Fibroblast of skin of back (primary cell): ENCODE measurements at regions not wholly inside any gene's neighbourhood (a gene's known extent, or its start where the extent isn't known, plus 50 kb on each side); places are given as distances from the start of the nearest gene placed in this dataset.
"Not testable (repeated sequence)": the region's sequence is repeated elsewhere in the genome, so short reads cannot be mapped to it uniquely, and the experiment has no call there.

ENCODE experiments used
- DNase-seq: peaks from one replicate; pipeline ENCODE4 v3.0.0-alpha.2; 2013

DNA sequence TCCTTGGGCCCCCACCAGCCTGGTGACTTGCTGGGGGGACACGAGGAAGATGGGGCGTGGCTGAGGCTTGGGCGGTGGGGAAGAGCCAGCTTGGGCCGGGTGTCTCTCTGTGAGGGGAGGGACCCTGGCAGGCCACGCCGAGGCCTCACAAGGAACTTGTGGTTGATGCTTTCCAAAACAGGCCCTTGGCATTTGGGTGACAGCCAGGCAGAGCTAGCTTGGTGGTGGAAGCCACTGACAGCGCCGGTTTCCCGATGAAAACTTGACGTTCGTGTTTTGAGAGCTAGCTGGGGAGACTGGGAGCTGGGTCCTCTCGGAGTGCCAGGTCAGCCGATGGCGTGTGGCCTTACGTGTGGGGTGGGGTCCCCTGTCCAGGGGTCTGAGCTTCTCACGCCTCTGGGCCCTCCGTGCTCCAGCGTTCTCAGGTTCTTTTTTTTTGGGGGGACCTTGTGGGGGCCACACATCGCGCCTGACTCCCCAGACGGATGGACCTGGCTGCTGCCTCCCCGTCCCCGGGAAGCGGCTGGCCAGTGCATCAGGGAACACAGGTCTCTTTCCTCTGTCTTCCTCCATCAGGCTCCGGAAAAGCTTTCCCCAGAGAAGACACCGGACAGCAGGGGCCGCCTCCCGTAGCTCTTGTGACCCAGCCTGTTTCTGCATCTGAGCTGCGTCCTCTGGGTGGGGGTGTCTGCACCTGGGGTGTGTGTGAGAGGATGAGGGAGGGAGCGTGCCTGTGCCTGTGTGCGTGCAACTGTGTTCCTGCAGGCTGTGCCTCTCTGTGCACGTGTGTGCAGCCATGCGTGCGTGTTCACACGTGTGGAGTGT, 129.3 kb upstream of the LPCAT1 start:
- no peak for DNase-seq

DNA sequence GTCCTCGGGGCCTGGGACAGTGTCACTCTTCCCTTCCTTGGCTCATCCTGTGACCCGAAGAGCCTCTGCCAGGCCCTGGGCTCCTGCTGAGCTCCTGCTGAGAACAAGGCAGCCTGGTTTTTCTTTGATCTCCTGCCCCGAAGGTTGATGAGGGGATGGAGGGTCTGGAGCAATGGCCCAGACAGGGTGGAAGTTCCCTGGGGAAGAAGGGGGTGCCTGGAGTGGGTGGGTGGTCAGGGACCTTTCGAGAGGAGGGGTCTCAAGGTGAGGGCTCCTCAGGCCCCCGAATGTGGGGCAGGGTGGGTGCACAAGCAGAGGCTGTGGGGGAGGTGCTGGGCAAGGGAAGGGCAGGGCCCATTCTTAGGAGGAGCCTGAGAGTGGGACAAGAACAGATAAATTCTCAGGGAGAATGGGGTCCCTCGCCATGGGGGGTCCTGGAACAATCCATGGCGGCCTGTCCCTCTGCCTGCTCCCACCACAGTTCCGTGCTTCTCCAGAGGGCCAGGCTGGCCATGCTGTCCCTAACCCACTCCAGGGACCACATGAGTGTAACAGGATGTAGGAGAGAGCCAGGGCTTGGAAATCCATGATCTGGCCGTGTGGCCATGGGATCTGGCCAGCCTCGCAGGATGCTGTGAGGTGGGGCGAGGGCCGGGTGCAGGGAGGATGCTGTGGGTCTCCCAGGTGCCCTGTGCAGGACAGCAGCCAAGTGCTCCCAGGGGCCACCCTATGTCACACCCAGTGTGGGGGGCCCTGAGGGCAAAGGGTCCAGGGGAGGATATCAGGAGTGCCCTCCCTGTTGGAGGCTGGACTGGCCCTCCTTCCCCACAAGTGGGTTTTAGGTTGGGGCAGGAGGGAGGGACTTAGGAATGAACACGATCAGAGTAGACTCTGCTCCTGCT, 128.5 kb upstream of the LPCAT1 start:
- DNase-seq = no peak

DNA sequence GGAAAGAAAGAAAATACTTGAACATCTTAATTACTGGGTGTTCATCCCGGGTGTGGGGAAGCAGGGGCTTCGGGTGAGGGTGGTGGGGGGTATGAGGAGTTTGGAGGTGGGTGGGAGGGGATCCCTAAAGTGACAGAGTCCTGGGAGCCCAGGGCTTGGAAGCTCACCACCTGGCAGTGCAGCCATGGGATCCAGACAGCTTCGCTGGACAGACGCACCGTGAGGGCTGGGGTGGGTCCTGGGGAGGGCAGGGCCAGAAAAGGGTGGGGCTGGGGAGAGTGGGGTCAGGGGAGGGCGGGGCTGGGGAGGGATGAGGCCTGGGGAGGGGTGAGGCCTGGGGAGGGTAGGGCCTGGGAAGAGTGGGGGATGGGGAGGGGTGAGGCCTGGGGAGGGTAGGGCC, 127.5 kb upstream of the LPCAT1 start:
- no peak for DNase-seq

GRCh38 chr5:1649554-1649953, 125.8 kb upstream of the LPCAT1 start:
- DNase-seq = no peak

DNA sequence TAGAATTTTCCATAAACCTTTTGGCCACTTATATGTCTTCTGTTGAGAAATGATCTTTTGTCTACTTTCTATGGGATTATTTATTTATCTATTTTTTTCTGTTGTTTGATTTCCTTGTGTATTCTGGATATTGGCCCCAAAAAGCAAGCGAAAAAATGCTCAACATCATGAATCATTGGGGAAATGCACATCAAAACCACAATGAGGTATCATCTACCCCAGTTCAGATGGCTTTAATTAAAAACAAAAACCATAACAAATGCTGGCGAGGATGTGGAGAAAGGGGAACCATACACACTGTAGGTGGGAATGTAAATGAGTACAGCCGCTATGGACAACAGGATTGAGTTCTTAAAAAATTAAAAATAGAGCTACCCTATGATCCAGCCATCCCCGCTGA, 125.0 kb upstream of the LPCAT1 start:
- DNase-seq = peak; percentile 54

DNA sequence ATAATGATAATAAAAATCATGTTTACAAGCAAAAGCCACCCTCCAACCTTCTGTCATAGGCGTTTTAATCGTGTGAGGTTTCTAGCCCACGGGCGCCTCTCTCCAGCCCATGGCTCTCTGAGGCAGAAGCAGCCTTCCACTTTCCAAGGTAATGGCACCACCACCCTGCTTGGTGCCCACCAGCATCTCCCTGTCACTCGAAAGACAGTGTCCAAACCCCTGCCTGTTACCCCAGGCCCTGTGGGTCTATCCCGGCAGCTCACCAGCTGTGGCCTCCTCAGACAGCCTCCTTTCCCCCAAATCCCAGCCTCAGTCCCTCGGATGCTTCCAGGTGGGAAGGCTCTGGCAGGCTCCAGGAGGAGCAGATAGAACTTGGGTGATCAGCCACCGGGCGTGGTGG, 123.8 kb upstream of the LPCAT1 start:
- no peak for DNase-seq

GRCh38 chr5:1644810-1645571, 121.2 kb upstream of the LPCAT1 start:
- DNase-seq = peak; percentile 77

DNA sequence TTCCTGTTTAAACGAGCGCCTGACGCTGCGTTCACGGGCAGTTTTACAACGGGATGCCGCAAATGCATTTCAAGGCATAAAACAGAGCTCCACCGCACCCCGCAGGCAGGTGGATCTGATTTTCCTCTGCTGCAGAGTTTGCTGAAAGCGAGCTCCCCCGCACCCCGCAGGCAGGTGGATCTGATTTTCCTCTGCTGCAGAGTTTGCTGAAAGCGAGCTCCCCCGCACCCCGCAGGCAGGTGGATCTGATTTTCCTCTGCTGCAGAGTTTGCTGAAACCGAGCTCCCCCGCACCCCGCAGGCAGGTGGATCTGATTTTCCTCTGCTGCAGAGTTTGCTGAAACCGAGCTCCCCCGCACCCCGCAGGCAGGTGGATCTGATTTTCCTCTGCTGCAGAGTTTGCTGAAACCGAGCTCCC, 120.6 kb upstream of the LPCAT1 start:
- not testable (repeated sequence) for DNase-seq

GRCh38 chr5:1643651-1644392, 120.1 kb upstream of the LPCAT1 start:
- DNase-seq = no peak

GRCh38 chr5:1642621-1643061, 118.9 kb upstream of the LPCAT1 start:
- DNase-seq = no peak

GRCh38 chr5:1642221-1642620, 118.5 kb upstream of the LPCAT1 start:
- no peak for DNase-seq

DNA sequence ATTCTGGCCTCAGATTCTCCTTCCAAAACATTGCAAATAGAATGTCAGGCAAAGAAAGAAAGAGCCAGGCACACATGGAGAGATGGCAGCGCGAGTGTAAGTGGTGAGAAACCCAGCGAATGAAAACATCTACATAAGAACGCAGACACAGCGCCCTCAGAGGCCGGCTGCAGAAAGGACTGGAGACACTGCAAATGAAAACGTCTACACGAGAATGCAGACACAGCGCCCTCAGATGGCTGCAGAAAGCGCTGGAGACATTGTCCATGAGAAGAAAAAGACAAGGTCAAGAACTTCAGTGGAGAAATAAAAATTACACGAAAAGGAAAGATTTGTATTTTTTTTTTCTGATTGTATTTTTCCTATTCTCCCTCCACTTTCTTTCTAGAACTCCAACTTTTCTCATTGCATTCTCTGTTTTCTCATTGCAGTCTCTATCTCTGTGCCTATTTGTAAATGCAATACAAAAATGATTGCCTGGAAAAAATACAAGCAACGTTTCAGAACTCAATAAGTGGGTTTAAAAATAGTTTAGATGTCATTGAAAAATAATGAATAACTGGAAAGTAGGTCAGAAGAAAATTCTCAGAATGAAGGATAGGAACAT, 117.9 kb upstream of the LPCAT1 start:
- peak; percentile 86 for DNase-seq

- no peak for DNase-seq
Observed at GRCh38 chr5:1641041-1641440, 117.3 kb upstream of the LPCAT1 start.

- DNase-seq = no peak
Observed at GRCh38 chr5:1640421-1640881, 116.7 kb upstream of the LPCAT1 start.

- DNase-seq = no peak
Observed at GRCh38 chr5:1639757-1640156, 116.0 kb upstream of the LPCAT1 start.

- no peak for DNase-seq
Observed at GRCh38 chr5:1638658-1639400, 115.1 kb upstream of the LPCAT1 start.

GRCh38 chr5:1637639-1638481, 114.1 kb upstream of the LPCAT1 start:
- no peak for DNase-seq

DNA sequence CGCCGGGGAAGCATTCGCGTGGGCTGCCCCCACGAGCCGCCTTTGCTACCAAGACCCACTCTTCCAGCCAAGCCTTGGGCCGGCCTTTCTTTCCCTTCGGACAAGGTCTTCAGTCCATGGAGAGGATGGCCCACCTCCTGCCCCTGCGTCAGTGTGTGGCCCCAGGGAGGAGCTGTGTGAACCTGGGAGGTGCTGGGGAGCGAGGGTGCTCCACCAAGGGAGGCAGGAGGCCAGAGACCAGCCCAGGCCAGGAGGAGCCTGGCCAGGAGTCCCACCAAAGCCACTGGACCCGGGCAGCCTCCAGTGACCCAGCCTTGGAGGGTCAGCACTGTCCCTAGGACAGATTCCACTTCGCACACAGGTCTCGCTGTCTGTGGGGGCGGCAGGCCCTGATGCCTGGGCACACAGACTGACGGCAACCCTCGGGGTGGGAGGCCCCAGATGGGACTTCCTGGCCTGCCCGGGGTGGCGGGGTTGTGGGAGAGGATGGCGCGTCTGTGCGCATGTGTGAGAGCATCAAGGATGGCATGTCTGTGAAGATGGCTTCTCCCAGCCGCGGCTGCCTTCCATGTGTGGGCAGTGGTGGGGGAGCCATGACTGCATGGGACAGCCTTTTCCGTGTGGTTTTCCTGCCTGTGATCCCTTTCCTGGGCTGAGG, 113.3 kb upstream of the LPCAT1 start:
- no peak for DNase-seq

GRCh38 chr5:1636208-1636770, 112.5 kb upstream of the LPCAT1 start:
- not testable (repeated sequence) for DNase-seq
